RWPE1 (cell line): ENCODE measurements at regions not wholly inside any gene's neighbourhood (a gene's known extent, or its start where the extent isn't known, plus 50 kb on each side); places are given as distances from the start of the nearest gene placed in this dataset.

Experiments
- CTCF ChIA-PET: fragments of 350-600 bp; sonication (Branson Sonifier 250); formaldehyde crosslinking; extraction: SDS; loops from one replicate; lab custom pipeline; 2021; lab: Yijun Ruan, JAX
- POLR2A ChIA-PET: fragments of 400-600 bp; formaldehyde crosslinking; extraction: SDS; loops from one replicate; lab custom pipeline; 2020; ENCODE audit warnings: antibody characterized with exemption; ENCODE audit not compliant: low non-redundant PET; lab: Yijun Ruan, JAX
- DNase-seq: peaks from one replicate; pipeline ENCODE4 v3.0.0; 2012; ENCODE audit warnings: low spot score
- H3K27ac ChIP-seq: fragments of 450-650 bp; 2 replicates; pipeline ENCODE4 v1.5.1; 2017
- TF ChIP-seq, protein P1 (sequence below): fragments of 450-650 bp; conservative IDR thresholded peaks from 2 replicates; pipeline ENCODE4 v1.5.1; 2017; ENCODE audit warnings: low read depth, mild to moderate bottlenecking

DNA sequence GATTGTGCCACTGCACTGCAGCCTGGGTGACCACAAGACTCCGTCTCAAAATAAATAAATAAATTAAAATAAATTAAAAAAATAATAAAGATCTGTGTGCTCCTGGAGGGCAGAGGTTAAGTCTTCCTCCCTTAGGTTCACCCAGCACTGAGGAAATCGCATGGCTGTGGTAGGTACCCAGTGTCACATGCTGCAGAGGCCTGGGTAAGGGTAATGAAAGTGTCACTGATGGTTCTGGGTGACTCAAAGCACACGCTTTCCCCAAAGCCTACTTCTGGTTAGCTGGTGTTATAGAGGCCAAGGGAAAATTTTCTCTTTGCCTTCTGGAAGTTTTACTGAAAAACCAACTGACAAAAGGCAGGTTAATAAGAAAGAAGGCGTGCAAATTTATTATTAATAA lies 88.8 kb upstream of the ITGB1 start:
- H3K27ac ChIP-seq, result no peak overlapping the region
- POLR2A ChIA-PET, result no interaction called here
- no peak for DNase-seq
- CTCF ChIA-PET, result no interaction called here
- TF ChIP-seq, protein P1, sequence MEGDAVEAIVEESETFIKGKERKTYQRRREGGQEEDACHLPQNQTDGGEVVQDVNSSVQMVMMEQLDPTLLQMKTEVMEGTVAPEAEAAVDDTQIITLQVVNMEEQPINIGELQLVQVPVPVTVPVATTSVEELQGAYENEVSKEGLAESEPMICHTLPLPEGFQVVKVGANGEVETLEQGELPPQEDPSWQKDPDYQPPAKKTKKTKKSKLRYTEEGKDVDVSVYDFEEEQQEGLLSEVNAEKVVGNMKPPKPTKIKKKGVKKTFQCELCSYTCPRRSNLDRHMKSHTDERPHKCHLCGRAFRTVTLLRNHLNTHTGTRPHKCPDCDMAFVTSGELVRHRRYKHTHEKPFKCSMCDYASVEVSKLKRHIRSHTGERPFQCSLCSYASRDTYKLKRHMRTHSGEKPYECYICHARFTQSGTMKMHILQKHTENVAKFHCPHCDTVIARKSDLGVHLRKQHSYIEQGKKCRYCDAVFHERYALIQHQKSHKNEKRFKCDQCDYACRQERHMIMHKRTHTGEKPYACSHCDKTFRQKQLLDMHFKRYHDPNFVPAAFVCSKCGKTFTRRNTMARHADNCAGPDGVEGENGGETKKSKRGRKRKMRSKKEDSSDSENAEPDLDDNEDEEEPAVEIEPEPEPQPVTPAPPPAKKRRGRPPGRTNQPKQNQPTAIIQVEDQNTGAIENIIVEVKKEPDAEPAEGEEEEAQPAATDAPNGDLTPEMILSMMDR, result no peak

DNA sequence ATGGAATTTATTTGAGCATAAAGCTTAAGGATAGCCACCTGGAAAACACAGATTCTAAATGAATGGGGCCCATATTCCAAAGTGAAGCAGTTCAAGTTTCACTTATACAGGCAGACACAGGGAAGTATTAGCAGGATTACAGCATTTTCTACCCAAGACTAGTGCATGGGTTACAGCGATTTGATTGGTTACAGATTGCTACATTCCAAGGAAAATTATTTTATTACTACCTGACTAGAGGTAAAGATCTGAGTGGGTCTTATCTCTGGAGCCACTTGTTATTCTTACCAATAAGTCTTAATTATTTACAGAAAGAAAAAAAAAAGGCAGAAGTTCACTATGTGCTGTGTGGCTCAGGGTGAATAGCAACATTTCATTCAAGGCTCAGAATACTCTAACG lies 87.4 kb upstream of the ITGB1 start:
- ChIA-PET CTCF (no interaction called here), POLR2A (no interaction called here)
- H3K27ac ChIP-seq, result no peak overlapping the region
- no peak for DNase-seq
- TF ChIP-seq, protein P1, result no peak

DNA sequence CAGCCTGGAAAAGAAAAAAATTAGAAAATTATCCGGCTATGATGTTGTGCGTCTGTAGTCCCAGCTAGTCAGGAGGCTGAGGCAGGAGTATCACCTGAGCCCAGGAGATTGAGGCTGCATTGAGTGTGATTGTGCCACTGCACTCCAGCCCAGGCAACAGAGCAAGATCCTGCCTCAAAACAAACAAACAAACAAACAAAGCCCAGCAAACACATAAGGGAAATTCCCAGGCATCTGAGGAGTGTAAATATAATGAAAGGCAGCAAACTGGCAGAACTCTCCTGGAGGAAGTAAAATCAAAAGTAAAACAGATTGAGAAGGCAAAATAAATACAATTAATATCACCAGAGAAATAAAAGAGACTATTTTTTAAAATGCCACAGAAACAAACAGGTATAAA lies 84.5 kb upstream of the ITGB1 start:
- DNase-seq, result no peak
- TF ChIP-seq, protein P1, result no peak
- H3K27ac ChIP-seq, result no peak overlapping the region
- POLR2A ChIA-PET, result no interaction called here
- CTCF ChIA-PET, result no interaction called here

DNA sequence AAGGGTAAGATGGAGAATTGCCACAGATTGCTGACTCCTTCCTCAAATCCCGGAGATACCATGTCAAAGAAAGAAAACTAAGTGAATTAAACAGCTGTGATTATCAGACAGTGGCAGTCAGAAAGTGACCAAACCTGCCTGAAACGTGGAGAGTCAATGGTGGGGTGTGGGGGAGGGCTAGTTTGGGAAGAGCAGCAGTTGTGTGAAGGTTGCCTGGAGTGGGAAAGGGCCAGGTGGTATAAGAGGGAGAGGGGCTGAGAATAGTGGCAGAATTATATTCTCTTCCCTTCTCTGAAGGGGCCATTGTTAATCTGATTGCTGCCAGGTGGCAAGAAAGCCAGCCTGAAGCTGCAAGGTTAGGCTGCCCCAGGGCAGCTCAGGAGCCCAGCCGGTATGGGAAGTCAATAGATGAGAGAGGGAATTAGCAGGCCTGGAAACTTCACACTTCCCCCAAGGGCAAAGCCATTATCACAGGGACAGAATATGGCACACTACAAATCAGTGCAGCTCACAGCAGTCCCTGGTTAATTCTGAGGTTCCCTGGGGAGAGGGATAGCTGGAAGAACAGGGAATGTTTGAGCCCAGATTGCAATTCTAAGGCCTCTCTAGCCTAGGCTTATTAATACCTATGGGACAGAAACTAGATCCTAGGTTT lies 83.9 kb upstream of the ITGB1 start:
- CTCF ChIA-PET, result interaction anchor here (0.6 to 0.7 kb wide), 2 partner anchors 109 to 1140 kb away, joined by 3 read pairs; no protein-coding TSS in a partner anchor
- TF ChIP-seq, protein P1, result no peak
- no peak overlapping the region for H3K27ac ChIP-seq
- DNase-seq, result no peak
- POLR2A ChIA-PET, result no interaction called here

DNA sequence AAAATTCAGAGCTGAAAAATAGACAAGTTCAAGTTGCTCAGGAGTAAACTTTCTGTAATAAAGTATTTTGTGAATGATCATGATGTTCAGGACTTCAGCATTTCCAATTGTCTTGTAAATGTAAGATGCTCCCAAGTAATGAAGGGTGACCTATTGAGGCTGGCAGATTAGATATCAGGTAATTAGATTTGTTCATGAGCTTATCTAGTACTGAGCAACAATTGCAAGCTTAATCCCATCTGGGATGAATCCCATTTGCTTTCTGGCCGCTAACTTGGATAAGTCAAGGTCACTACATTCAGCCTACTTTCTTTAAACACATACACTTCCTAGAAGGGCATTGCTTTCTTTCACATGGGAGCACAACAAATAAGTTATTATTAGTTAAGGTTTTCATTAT lies 82.4 kb upstream of the ITGB1 start:
- no peak overlapping the region for H3K27ac ChIP-seq

DNA sequence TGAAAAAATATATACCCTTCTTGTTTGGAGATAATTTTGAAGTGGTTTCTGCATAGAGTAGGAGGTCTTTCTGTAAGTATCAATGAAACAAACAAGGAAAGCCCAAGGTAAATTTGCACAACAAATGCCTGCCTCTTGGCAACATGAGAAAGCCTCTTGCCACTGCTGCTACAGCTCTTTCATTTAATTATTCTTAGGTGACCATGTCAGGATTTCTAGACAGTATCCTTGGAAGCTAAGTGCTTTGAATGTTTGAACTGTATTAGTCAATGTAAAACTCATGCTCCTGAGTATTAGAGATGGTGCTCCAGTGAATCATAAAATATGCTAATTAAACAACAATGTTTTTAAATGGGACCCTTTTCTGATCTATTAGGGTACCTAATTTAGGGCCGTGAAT lies 81.2 kb upstream of the ITGB1 start:
- CTCF ChIA-PET, result no interaction called here
- DNase-seq, result no peak
- POLR2A ChIA-PET, result no interaction called here
- no peak overlapping the region for H3K27ac ChIP-seq
- TF ChIP-seq, protein P1, result no peak

More for the DNA sequence above, 82.4 kb upstream of the ITGB1 start:
- DNase-seq, result no peak
- TF ChIP-seq, protein P1, result no peak
- CTCF ChIA-PET, result no interaction called here
- POLR2A ChIA-PET, result no interaction called here
